Duodenal mucosa (tissue), 2 donors: ENCODE measurements at regions not wholly inside any gene's neighbourhood (a gene's known extent, or its start where the extent isn't known, plus 50 kb on each side); places are given as distances from the start of the nearest gene placed in this dataset.

ENCODE experiments used
- H3K27ac ChIP-seq: one replicate; pipeline ENCODE4 v1.7.0; 2013; ENCODE audit warnings: low read depth, low read length
- H3K27me3 ChIP-seq, 2 donors: one replicate each; pipeline ENCODE4 v1.7.0; 2013; ENCODE audit warnings: low read length in 2 of 2, control low read depth in 1 of 2; ENCODE audit not compliant: insufficient read depth in 2 of 2, control insufficient read depth in 1 of 2
- H3K36me3 ChIP-seq, 2 donors: one replicate each; pipeline ENCODE4 v1.7.0; 2013; ENCODE audit warnings: low read length in 2 of 2, control low read depth in 1 of 2; ENCODE audit not compliant: insufficient read depth in 2 of 2, control insufficient read depth in 1 of 2
- H3K4me1 ChIP-seq, 2 donors: one replicate each; pipeline ENCODE4 v1.7.0; 2013; ENCODE audit warnings: low read length in 2 of 2, control low read depth in 1 of 2; ENCODE audit not compliant: insufficient read depth in 2 of 2, control insufficient read depth in 1 of 2
- H3K4me3 ChIP-seq, 2 donors: one replicate each; pipeline ENCODE4 v1.7.0; 2013; ENCODE audit warnings: low read length in 2 of 2, low read depth in 1 of 2
- H3K9ac ChIP-seq, 2 donors: one replicate each; pipeline ENCODE4 v1.7.0; 2013; ENCODE audit warnings: low read length in 2 of 2, low read depth in 1 of 2
- H3K9me3 ChIP-seq, 2 donors: one replicate each; pipeline ENCODE4 v1.7.0; 2013; ENCODE audit warnings: low read length in 2 of 2, control low read depth in 1 of 2; ENCODE audit not compliant: control insufficient read depth in 1 of 2

- Histone ChIP-seq H3K4me3 (no peak overlapping the region), H3K27me3 (no peaks in the 10 kb centered on the region), H3K9ac (no peak overlapping the region), H3K36me3 (no peaks in the 10 kb centered on the region), H3K27ac (no peak overlapping the region), H3K4me1 (no peaks in the 10 kb centered on the region), H3K9me3 (peaks cover 0 to 9% of the 10 kb centered on the region in 2 donors)
Measured at GRCh38 chr5:114223866-114224265, 138.0 kb upstream of the KCNN2 start.

- no peaks in the 10 kb centered on the region for H3K4me1 ChIP-seq
- no peak overlapping the region for H3K27ac ChIP-seq
- no peaks in the 10 kb centered on the region for H3K27me3 ChIP-seq
- no peaks in the 10 kb centered on the region for H3K36me3 ChIP-seq
- H3K4me3 ChIP-seq = no peak overlapping the region
- no peaks in the 10 kb centered on the region for H3K9me3 ChIP-seq
- no peak overlapping the region for H3K9ac ChIP-seq
Measured at GRCh38 chr5:114237766-114238165, 124.1 kb upstream of the KCNN2 start.

GRCh38 chr5:114238771-114239313, 123.0 kb upstream of the KCNN2 start:
- H3K4me3 ChIP-seq = no peak overlapping the region
- no peak overlapping the region for H3K27ac ChIP-seq
- no peaks in the 10 kb centered on the region for H3K36me3 ChIP-seq
- H3K9ac ChIP-seq = no peak overlapping the region
- no peaks in the 10 kb centered on the region for H3K27me3 ChIP-seq
- no peaks in the 10 kb centered on the region for H3K4me1 ChIP-seq
- H3K9me3 ChIP-seq = no peaks in the 10 kb centered on the region

- Histone ChIP-seq H3K4me3 (no peak overlapping the region), H3K4me1 (no peaks in the 10 kb centered on the region), H3K27me3 (no peaks in the 10 kb centered on the region)
Measured at GRCh38 chr5:114243281-114243971, 118.4 kb upstream of the KCNN2 start.

GRCh38 chr5:114243972-114244317, 117.9 kb upstream of the KCNN2 start:
- Histone ChIP-seq H3K9ac (no peak overlapping the region), H3K27ac (no peak overlapping the region), H3K27me3 (no peaks in the 10 kb centered on the region), H3K36me3 (no peaks in the 10 kb centered on the region), H3K9me3 (no peaks in the 10 kb centered on the region), H3K4me1 (no peaks in the 10 kb centered on the region), H3K4me3 (no peak overlapping the region)

More at GRCh38 chr5:114243281-114243971, 118.4 kb upstream of the KCNN2 start:
- H3K27ac ChIP-seq = no peak overlapping the region
- no peak overlapping the region for H3K9ac ChIP-seq
- H3K9me3 ChIP-seq = no peaks in the 10 kb centered on the region
- H3K36me3 ChIP-seq = no peaks in the 10 kb centered on the region

- no peaks in the 10 kb centered on the region for H3K27me3 ChIP-seq
- H3K36me3 ChIP-seq = no peaks in the 10 kb centered on the region
- H3K27ac ChIP-seq = no peak overlapping the region
- no peaks in the 10 kb centered on the region for H3K4me1 ChIP-seq
- H3K9ac ChIP-seq = no peak overlapping the region
- no peaks in the 10 kb centered on the region for H3K9me3 ChIP-seq
- H3K4me3 ChIP-seq = no peak overlapping the region
Measured at GRCh38 chr5:114249823-114250222, 112.0 kb upstream of the KCNN2 start.

- H3K9ac ChIP-seq = no peak overlapping the region
- no peaks in the 10 kb centered on the region for H3K27me3 ChIP-seq
- H3K27ac ChIP-seq = no peak overlapping the region
- H3K36me3 ChIP-seq = no peaks in the 10 kb centered on the region
- H3K4me1 ChIP-seq = no peaks in the 10 kb centered on the region
- H3K9me3 ChIP-seq = no peaks in the 10 kb centered on the region
- no peak overlapping the region for H3K4me3 ChIP-seq
Measured at GRCh38 chr5:114250536-114250935, 111.3 kb upstream of the KCNN2 start.

- H3K9ac ChIP-seq = no peak overlapping the region
- H3K4me3 ChIP-seq = no peak overlapping the region
- H3K27ac ChIP-seq = no peak overlapping the region
- H3K27me3 ChIP-seq = no peaks in the 10 kb centered on the region
- no peaks in the 10 kb centered on the region for H3K4me1 ChIP-seq
- H3K36me3 ChIP-seq = no peaks in the 10 kb centered on the region
- H3K9me3 ChIP-seq = no peaks in the 10 kb centered on the region
Measured at GRCh38 chr5:114252226-114252625, 109.6 kb upstream of the KCNN2 start.

GRCh38 chr5:114255260-114255659, 106.6 kb upstream of the KCNN2 start:
- Histone ChIP-seq H3K27me3 (no peaks in the 10 kb centered on the region), H3K4me3 (no peak overlapping the region), H3K9ac (no peak overlapping the region), H3K9me3 (no peaks in the 10 kb centered on the region), H3K36me3 (no peaks in the 10 kb centered on the region), H3K4me1 (no peaks in the 10 kb centered on the region), H3K27ac (no peak overlapping the region)

GRCh38 chr5:114261989-114262388, 99.9 kb upstream of the KCNN2 start:
- H3K4me3 ChIP-seq = no peak overlapping the region
- H3K9me3 ChIP-seq = no peaks in the 10 kb centered on the region
- no peak overlapping the region for H3K27ac ChIP-seq
- no peaks in the 10 kb centered on the region for H3K27me3 ChIP-seq
- H3K4me1 ChIP-seq = no peaks in the 10 kb centered on the region
- H3K36me3 ChIP-seq = no peaks in the 10 kb centered on the region
- no peak overlapping the region for H3K9ac ChIP-seq
